ENCODE measurements at regions not wholly inside any gene's neighbourhood (a gene's known extent, or its start where the extent isn't known, plus 50 kb on each side); places are given as distances from the start of the nearest gene placed in this dataset.

DNA sequence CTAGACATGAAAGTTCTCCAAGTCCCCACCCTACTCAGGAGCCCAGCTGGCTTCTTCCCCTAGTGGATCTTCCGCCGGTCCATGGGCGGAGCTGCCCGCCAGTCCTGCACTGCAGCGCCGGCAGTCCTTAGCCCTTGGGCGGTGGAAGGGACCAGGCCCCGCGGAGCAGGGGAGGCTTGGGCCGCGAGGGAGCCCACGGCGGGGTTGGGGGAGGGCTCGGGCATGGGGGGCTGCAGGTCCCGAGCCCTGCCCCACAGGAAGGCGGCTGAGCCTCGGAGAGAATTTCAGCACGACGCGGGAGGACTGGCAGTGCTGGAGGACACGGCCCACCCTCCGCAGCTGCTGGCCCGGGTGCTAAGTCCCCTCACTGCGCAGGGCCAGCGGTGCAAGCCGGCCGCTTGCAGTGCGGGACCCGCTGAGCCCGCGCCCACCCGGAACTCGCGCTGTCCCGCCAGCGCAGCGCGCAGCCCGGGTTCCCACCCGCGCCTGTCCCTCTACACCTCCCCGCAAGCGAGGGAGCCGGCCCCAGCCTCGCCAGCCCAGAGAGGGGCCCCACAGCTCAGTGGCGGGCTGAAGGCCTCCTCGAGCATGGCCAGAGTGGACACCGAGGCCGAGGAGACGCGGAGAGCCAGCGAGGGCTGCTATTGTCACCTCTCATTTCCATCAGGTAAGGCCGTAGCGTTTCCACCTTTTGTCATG lies 1398.6 kb downstream of the MRPL39 start:
- TF ChIP-seq ZSCAN20 (CRISPR knock-in tag; IDR thresholded peaks at IDR 0.05) (no peak), NR3C1 (IDR thresholded peaks at IDR 0.05) (no peak), EP300 (IDR thresholded peaks at IDR 0.05) (no peak), RAD21 (conservative IDR thresholded peaks at IDR 0.05 in 1 of 2, IDR thresholded peaks at IDR 0.05 in 1 of 2) (no peak), POLR2A (IDR thresholded peaks at IDR 0.05; ENCODE audit: low read length) (no peak), ZC3H11A (IDR thresholded peaks at IDR 0.05) (no peak), HOXB5 (CRISPR knock-in tag; IDR thresholded peaks at IDR 0.05) (no peak), FOSL2 (IDR thresholded peaks at IDR 0.05) (no peak), FOSL2 (CRISPR knock-in tag; IDR thresholded peaks at IDR 0.05) (no peak)
- TF ChIP-seq, protein P1, sequence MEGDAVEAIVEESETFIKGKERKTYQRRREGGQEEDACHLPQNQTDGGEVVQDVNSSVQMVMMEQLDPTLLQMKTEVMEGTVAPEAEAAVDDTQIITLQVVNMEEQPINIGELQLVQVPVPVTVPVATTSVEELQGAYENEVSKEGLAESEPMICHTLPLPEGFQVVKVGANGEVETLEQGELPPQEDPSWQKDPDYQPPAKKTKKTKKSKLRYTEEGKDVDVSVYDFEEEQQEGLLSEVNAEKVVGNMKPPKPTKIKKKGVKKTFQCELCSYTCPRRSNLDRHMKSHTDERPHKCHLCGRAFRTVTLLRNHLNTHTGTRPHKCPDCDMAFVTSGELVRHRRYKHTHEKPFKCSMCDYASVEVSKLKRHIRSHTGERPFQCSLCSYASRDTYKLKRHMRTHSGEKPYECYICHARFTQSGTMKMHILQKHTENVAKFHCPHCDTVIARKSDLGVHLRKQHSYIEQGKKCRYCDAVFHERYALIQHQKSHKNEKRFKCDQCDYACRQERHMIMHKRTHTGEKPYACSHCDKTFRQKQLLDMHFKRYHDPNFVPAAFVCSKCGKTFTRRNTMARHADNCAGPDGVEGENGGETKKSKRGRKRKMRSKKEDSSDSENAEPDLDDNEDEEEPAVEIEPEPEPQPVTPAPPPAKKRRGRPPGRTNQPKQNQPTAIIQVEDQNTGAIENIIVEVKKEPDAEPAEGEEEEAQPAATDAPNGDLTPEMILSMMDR (IDR thresholded peaks at IDR 0.05), result no peak
- TF ChIP-seq, protein P2, sequence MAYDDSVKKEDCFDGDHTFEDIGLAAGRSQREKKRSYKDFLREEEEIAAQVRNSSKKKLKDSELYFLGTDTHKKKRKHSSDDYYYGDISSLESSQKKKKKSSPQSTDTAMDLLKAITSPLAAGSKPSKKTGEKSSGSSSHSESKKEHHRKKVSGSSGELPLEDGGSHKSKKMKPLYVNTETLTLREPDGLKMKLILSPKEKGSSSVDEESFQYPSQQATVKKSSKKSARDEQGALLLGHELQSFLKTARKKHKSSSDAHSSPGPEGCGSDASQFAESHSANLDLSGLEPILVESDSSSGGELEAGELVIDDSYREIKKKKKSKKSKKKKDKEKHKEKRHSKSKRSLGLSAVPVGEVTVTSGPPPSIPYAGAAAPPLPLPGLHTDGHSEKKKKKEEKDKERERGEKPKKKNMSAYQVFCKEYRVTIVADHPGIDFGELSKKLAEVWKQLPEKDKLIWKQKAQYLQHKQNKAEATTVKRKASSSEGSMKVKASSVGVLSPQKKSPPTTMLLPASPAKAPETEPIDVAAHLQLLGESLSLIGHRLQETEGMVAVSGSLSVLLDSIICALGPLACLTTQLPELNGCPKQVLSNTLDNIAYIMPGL (CRISPR knock-in tag; IDR thresholded peaks at IDR 0.05; ENCODE audit: borderline replicate concordance), result no peak
- TF ChIP-seq, protein P3, sequence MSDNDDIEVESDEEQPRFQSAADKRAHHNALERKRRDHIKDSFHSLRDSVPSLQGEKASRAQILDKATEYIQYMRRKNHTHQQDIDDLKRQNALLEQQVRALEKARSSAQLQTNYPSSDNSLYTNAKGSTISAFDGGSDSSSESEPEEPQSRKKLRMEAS (IDR thresholded peaks at IDR 0.05), result no peak

Data from A549 (cell line).